Peyer's patch (tissue), 4 donors: ENCODE measurements at regions not wholly inside any gene's neighbourhood (a gene's known extent, or its start where the extent isn't known, plus 50 kb on each side); places are given as distances from the start of the nearest gene placed in this dataset.

Experiments
- CTCF ChIP-seq, 6 experiments: fragments of 450-650 bp in 4 of 6; fragments of 200-600 bp in 2 of 6; sonication (generic) in 1 of 6; IDR thresholded peaks; one replicate each; pipeline ENCODE4 v1.5.1; 2017 to 2019; ENCODE audit warnings: antibody characterized with exemption in 6 of 6, mild to moderate bottlenecking in 3 of 6, moderate library complexity in 1 of 6
- POLR2A ChIP-seq, 2 donors: fragments of 450-650 bp; IDR thresholded peaks; one replicate each; pipeline ENCODE4 v1.5.1; 2017; ENCODE audit warnings: antibody characterized with exemption in 2 of 2, mild to moderate bottlenecking in 2 of 2, moderate library complexity in 2 of 2

- TF ChIP-seq CTCF (IDR thresholded peaks at IDR 0.05) (no peak), POLR2A (IDR thresholded peaks at IDR 0.05) (no peak)
Measured at GRCh38 chr5:112546946-112547592, 128.0 kb upstream of the EPB41L4A start.
